ENCODE measurements at regions not wholly inside any gene's neighbourhood (a gene's known extent, or its start where the extent isn't known, plus 50 kb on each side); places are given as distances from the start of the nearest gene placed in this dataset.
A peak's percentile ranks its signal among the peaks of the same experiment; 100 is the strongest.

- Histone ChIP-seq H3K4me3 (ENCODE audit: low read length) (no peak overlapping the region), H4K20me1 (ENCODE audit: insufficient read depth, low read length) (no peaks in the 10 kb centered on the region), H2AFZ (ENCODE audit: low read depth, low read length) (no peak overlapping the region), H3K9ac (ENCODE audit: low read length) (no peak overlapping the region), H3K27me3 (ENCODE audit: low read depth, low read length) (no peaks in the 10 kb centered on the region), H3K9me3 (ENCODE audit: insufficient read depth, low read length) (no peaks in the 10 kb centered on the region), H3K4me2 (ENCODE audit: low read length) (no peak overlapping the region), H3K79me2 (ENCODE audit: low read length) (no peaks in the 10 kb centered on the region), H3K27ac (ENCODE audit: low read length) (no peak overlapping the region), H3K36me3 (replicated peaks; ENCODE audit: low read depth, low read length) (no peaks in the 10 kb centered on the region), H3K4me1 (ENCODE audit: low read length) (no peaks in the 10 kb centered on the region)
- TF ChIP-seq EZH2phosphoT487 (IDR thresholded peaks at IDR 0.05; ENCODE audit: low read depth), result no peak
- no peak for TF ChIP-seq CTCF (IDR thresholded peaks at IDR 0.05; ENCODE audit: low read depth, low read length)
Observed at GRCh38 chr4:159758061-159758460, 655.2 kb downstream of the RAPGEF2 start.

DNA sequence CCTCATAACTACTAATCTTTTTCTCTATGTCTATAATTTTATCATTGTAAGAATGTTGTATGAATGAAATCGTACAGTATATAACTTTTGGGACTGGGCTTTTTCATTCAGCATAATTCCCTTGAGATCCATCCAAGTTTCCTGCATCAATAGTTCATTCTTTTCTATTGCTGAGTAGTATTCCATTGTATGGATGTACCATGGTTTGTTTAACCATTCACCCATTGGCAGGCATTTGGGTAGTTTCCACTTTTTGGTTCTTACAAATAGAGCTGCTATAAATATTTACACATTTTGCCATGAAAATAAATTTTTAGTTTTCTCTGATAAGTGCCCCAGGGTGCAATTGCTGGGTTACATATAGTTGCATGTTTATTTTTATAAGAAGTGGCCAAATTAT, 659.8 kb downstream of the RAPGEF2 start:
- Histone ChIP-seq H3K4me1 (ENCODE audit: low read length) (peaks cover 5% of the 10 kb centered on the region; the same call in 1 of the 2 replicates), H3K27ac (ENCODE audit: low read length) (no peak overlapping the region), H3K79me2 (ENCODE audit: low read length) (no peaks in the 10 kb centered on the region), H3K4me3 (ENCODE audit: low read length) (no peak overlapping the region), H3K27me3 (ENCODE audit: low read depth, low read length) (no peaks in the 10 kb centered on the region), H4K20me1 (ENCODE audit: insufficient read depth, low read length) (no peaks in the 10 kb centered on the region), H3K9me3 (ENCODE audit: insufficient read depth, low read length) (no peaks in the 10 kb centered on the region), H2AFZ (ENCODE audit: low read depth, low read length) (no peak overlapping the region), H3K9ac (ENCODE audit: low read length) (no peak overlapping the region), H3K36me3 (replicated peaks; ENCODE audit: low read depth, low read length) (no peaks in the 10 kb centered on the region), H3K4me2 (ENCODE audit: low read length) (no peak overlapping the region)
- TF ChIP-seq EZH2phosphoT487 (IDR thresholded peaks at IDR 0.05; ENCODE audit: low read depth), result no peak
- no peak for TF ChIP-seq CTCF (IDR thresholded peaks at IDR 0.05; ENCODE audit: low read depth, low read length)

- TF ChIP-seq EZH2phosphoT487 (IDR thresholded peaks at IDR 0.05; ENCODE audit: low read depth), result no peak
- peak; percentile 93 for TF ChIP-seq CTCF (IDR thresholded peaks at IDR 0.05; ENCODE audit: low read depth, low read length)
Observed at GRCh38 chr4:159764343-159764952, 661.6 kb downstream of the RAPGEF2 start.

DNA sequence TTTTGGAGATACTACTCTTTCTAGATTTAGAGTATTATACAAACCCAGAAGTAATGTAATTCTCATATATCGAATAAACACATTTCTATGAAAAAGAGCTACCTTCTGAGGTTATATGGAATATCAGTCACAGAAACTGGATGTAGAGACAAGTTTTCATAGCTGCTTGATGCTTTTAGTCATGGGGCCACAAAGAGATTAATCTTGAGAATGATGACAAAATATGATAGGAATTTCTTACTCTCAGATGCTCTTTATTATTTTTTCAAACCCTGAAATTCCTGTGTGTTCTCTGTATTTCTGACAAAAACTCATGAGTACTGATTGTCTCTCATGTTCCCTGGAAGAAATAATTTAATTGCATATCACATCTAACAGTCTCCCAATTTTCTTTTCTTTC, 662.5 kb downstream of the RAPGEF2 start:
- Histone ChIP-seq H3K4me2 (ENCODE audit: low read length) (no peak overlapping the region), H2AFZ (ENCODE audit: low read depth, low read length) (no peak overlapping the region), H4K20me1 (ENCODE audit: insufficient read depth, low read length) (no peaks in the 10 kb centered on the region), H3K27ac (ENCODE audit: low read length) (no peak overlapping the region), H3K79me2 (ENCODE audit: low read length) (no peaks in the 10 kb centered on the region), H3K9me3 (ENCODE audit: insufficient read depth, low read length) (no peaks in the 10 kb centered on the region), H3K4me1 (ENCODE audit: low read length) (peaks cover 7% of the 10 kb centered on the region), H3K36me3 (replicated peaks; ENCODE audit: low read depth, low read length) (no peaks in the 10 kb centered on the region), H3K27me3 (ENCODE audit: low read depth, low read length) (no peaks in the 10 kb centered on the region), H3K9ac (ENCODE audit: low read length) (no peak overlapping the region), H3K4me3 (ENCODE audit: low read length) (no peak overlapping the region)
- TF ChIP-seq EZH2phosphoT487 (IDR thresholded peaks at IDR 0.05; ENCODE audit: low read depth) (no peak), CTCF (IDR thresholded peaks at IDR 0.05; ENCODE audit: low read depth, low read length) (no peak)

More at GRCh38 chr4:159764343-159764952, 661.6 kb downstream of the RAPGEF2 start:
- H4K20me1 ChIP-seq (ENCODE audit: insufficient read depth, low read length), result no peaks in the 10 kb centered on the region
- no peaks in the 10 kb centered on the region for H3K36me3 ChIP-seq (replicated peaks; ENCODE audit: low read depth, low read length)
- H3K79me2 ChIP-seq (ENCODE audit: low read length), result no peaks in the 10 kb centered on the region
- no peak overlapping the region for H3K27ac ChIP-seq (ENCODE audit: low read length)
- peaks cover 5% of the 10 kb centered on the region; the same call in 1 of the 2 replicates for H3K4me1 ChIP-seq (ENCODE audit: low read length)
- peak overlapping the region; percentile 36; the same call in 1 of the 2 replicates for H2AFZ ChIP-seq (ENCODE audit: low read depth, low read length)
- peak overlapping the region; percentile 50 for H3K4me2 ChIP-seq (ENCODE audit: low read length)
- H3K4me3 ChIP-seq (ENCODE audit: low read length), result peak overlapping the region; percentile 24
- H3K9me3 ChIP-seq (ENCODE audit: insufficient read depth, low read length), result no peaks in the 10 kb centered on the region
- H3K27me3 ChIP-seq (ENCODE audit: low read depth, low read length), result no peaks in the 10 kb centered on the region
- H3K9ac ChIP-seq (ENCODE audit: low read length), result no peak overlapping the region

Data from OCI-LY3 (cell line).